Activated CD8-positive, alpha-beta T cell treated with anti-CD3 and anti-CD28 coated beads for 36 hours (primary cell): ENCODE measurements at regions not wholly inside any gene's neighbourhood (a gene's known extent, or its start where the extent isn't known, plus 50 kb on each side); places are given as distances from the start of the nearest gene placed in this dataset.

Experiments
- ATAC-seq: fragments of 200-7000 bp; cut with Tn5 transposase; one replicate; pipeline ENCODE4 v1.10.0; 2021; ENCODE audit warnings: mild to moderate bottlenecking, moderate library complexity
- CTCF ChIA-PET: fragments of 350-600 bp; sonication (Branson Sonifier 250); formaldehyde crosslinking; loops from one replicate; lab custom pipeline; 2021; ENCODE audit warnings: antibody characterized with exemption; lab: Charles Lee
- POLR2A ChIA-PET: fragments of 350-600 bp; sonication (Branson Sonifier 250); formaldehyde crosslinking; loops from one replicate; lab custom pipeline; 2021; ENCODE audit warnings: antibody characterized with exemption; lab: Charles Lee
- DNase-seq: peaks from one replicate; pipeline ENCODE4 v3.0.0-alpha.2; 2020
- H3K27ac Mint-ChIP-seq: one replicate; pipeline ENCODE4 v1.8.0; 2021; ENCODE audit warnings: mild to moderate bottlenecking, mixed read lengths
- H3K27me3 Mint-ChIP-seq: one replicate; pipeline ENCODE4 v1.8.0; 2021; ENCODE audit warnings: mixed read lengths
- H3K36me3 Mint-ChIP-seq: one replicate; pipeline ENCODE4 v1.8.0; 2021; ENCODE audit warnings: low read depth, mixed read lengths
- H3K4me1 Mint-ChIP-seq: one replicate; pipeline ENCODE4 v1.8.0; 2021; ENCODE audit warnings: low read depth, mixed read lengths
- H3K4me3 Mint-ChIP-seq: one replicate; pipeline ENCODE4 v1.8.0; 2021; ENCODE audit warnings: mild to moderate bottlenecking, moderate library complexity, mixed read lengths
- H3K9me3 Mint-ChIP-seq: one replicate; pipeline ENCODE4 v1.8.0; 2021; ENCODE audit warnings: mixed read lengths
- CTCF ChIP-seq: fragments of 200-600 bp; IDR thresholded peaks from one replicate; pipeline ENCODE4 v1.8.0; 2022; ENCODE audit warnings: antibody characterized with exemption, mild to moderate bottlenecking
- intact Hi-C: fragments of 100-400 bp; cut with micrococcal nuclease; formaldehyde crosslinking; loops from one replicate; pipeline ENCODE4 v1.10.0; 2022

GRCh38 chr3:194941360-194941955 is 255.8 kb downstream of the FAM43A start:
- no peak overlapping the region for H3K4me3 Mint-ChIP-seq
- peaks cover 5% of the 10 kb centered on the region for H3K27me3 Mint-ChIP-seq
- ChIA-PET CTCF (interaction anchor here (1.5 kb wide), 1 partner anchor 259 kb away, joined by 3 read pairs; no protein-coding TSS in a partner anchor), POLR2A (no interaction called here)
- no peaks in the 10 kb centered on the region for H3K9me3 Mint-ChIP-seq
- DNase-seq = no peak
- no peak overlapping the region for H3K27ac Mint-ChIP-seq
- intact Hi-C loops = no loop called here
- no peak for TF ChIP-seq CTCF
- no peaks in the 10 kb centered on the region for H3K4me1 Mint-ChIP-seq
- H3K36me3 Mint-ChIP-seq = no peaks in the 10 kb centered on the region
- no peak for ATAC-seq

- no peak for TF ChIP-seq CTCF
- intact Hi-C loops = no loop called here
- H3K27ac Mint-ChIP-seq = no peak overlapping the region
- H3K36me3 Mint-ChIP-seq = no peaks in the 10 kb centered on the region
- POLR2A ChIA-PET = no interaction called here
- no peak for DNase-seq
- no peaks in the 10 kb centered on the region for H3K9me3 Mint-ChIP-seq
- CTCF ChIA-PET = interaction anchor here (1.5 kb wide), 1 partner anchor 260 kb away, joined by 3 read pairs; no protein-coding TSS in a partner anchor
- no peak for ATAC-seq
- peaks cover 5% of the 10 kb centered on the region for H3K27me3 Mint-ChIP-seq
- no peak overlapping the region for H3K4me3 Mint-ChIP-seq
- H3K4me1 Mint-ChIP-seq = no peaks in the 10 kb centered on the region
These were observed 256.4 kb downstream of the FAM43A start for GRCh38 chr3:194941956-194942511.

GRCh38 chr3:194944526-194944925 is 258.8 kb downstream of the FAM43A start:
- ATAC-seq = no peak
- POLR2A ChIA-PET = no interaction called here
- TF ChIP-seq CTCF = no peak
- H3K36me3 Mint-ChIP-seq = no peaks in the 10 kb centered on the region
- intact Hi-C loops = no loop called here
- H3K4me1 Mint-ChIP-seq = no peaks in the 10 kb centered on the region
- CTCF ChIA-PET = no interaction called here
- H3K27me3 Mint-ChIP-seq = peaks cover 5% of the 10 kb centered on the region
- H3K27ac Mint-ChIP-seq = no peak overlapping the region
- peaks cover 6% of the 10 kb centered on the region for H3K9me3 Mint-ChIP-seq
- H3K4me3 Mint-ChIP-seq = no peak overlapping the region
- no peak for DNase-seq

- no peak overlapping the region for H3K27ac Mint-ChIP-seq
- CTCF ChIA-PET = no interaction called here
- H3K9me3 Mint-ChIP-seq = peaks cover 6% of the 10 kb centered on the region
- POLR2A ChIA-PET = no interaction called here
- ATAC-seq (no peak), DNase-seq (no peak)
- peaks cover 5% of the 10 kb centered on the region for H3K27me3 Mint-ChIP-seq
- H3K36me3 Mint-ChIP-seq = no peaks in the 10 kb centered on the region
- intact Hi-C loops = no loop called here
- no peak overlapping the region for H3K4me3 Mint-ChIP-seq
- no peak for TF ChIP-seq CTCF
- no peaks in the 10 kb centered on the region for H3K4me1 Mint-ChIP-seq
These were observed 259.8 kb downstream of the FAM43A start for GRCh38 chr3:194945508-194945907.

- Mint-ChIP-seq H3K4me3 (no peak overlapping the region), H3K9me3 (peaks cover 6% of the 10 kb centered on the region), H3K4me1 (no peaks in the 10 kb centered on the region), H3K27me3 (peaks cover under 1% of the 10 kb centered on the region), H3K27ac (no peak overlapping the region), H3K36me3 (no peaks in the 10 kb centered on the region)
- ATAC-seq = no peak
- intact Hi-C loops = no loop called here
- DNase-seq = no peak
- no peak for TF ChIP-seq CTCF
- POLR2A ChIA-PET = no interaction called here
- CTCF ChIA-PET = interaction anchor here (0.5 kb wide), 1 partner anchor 280 kb away, joined by 3 read pairs; no protein-coding TSS in a partner anchor
These were observed 260.4 kb downstream of the FAM43A start for GRCh38 chr3:194946091-194946490.
